GM12873 (cell line): ENCODE measurements at regions not wholly inside any gene's neighbourhood (a gene's known extent, or its start where the extent isn't known, plus 50 kb on each side); places are given as distances from the start of the nearest gene placed in this dataset.

ENCODE experiments used
- CTCF ChIP-seq: IDR thresholded peaks from 2 replicates; pipeline ENCODE4 v1.5.1; 2012; ENCODE audit warnings: low read depth, mild to moderate bottlenecking, moderate library complexity, low read length, control low read depth; ENCODE audit not compliant: insufficient read depth; ENCODE audit errors: missing control alignments

GRCh38 chr11:80525663-80526405 lies 1085.0 kb upstream of the TENM4 start:
- no peak for TF ChIP-seq CTCF

DNA sequence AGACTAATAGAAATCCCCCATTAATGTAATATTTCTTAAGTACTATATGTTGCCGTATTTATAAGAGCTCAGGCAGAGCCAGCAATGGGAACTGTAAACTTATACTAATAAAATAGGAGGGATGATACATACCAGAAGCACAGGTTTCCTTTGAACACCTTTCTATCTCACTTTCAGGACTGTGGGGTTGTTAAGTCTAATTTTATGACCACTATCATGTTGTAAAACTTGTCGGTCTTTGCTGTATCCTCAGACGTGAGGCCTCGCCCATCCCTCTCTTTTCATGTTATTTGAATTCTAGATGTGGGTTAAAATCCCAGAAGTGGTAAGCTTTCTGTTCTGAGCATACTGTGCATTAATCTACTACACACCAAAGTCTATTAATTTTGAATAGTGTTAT lies 1083.5 kb upstream of the TENM4 start:
- no peak for TF ChIP-seq CTCF

GRCh38 chr11:80523057-80523456 lies 1082.2 kb upstream of the TENM4 start:
- TF ChIP-seq CTCF: no peak

- no peak for TF ChIP-seq CTCF
These were observed 1080.8 kb upstream of the TENM4 start for GRCh38 chr11:80521592-80521991.

- no peak for TF ChIP-seq CTCF
These were observed 1079.7 kb upstream of the TENM4 start for GRCh38 chr11:80520507-80520887.

GRCh38 chr11:80519596-80520506 lies 1079.0 kb upstream of the TENM4 start:
- no peak for TF ChIP-seq CTCF

DNA sequence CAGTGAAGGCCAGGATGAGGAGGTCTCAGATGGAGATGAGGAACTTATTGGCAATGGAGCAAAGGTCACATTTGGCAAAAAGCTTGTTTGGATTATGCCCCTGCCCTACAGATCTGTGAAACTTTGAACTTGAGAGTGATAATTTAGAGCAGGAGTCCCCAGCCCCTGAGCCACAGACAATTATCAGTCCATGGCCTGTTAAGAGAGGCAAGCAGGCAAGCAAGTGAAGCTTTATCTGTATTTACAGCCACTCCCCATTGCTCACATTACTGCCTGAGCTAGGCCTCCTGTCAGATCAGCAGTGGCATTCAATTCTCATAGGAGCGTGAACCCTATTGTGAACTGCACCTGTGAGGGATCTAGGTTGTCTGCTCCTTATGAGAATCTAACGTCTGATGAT lies 1076.9 kb upstream of the TENM4 start:
- no peak for TF ChIP-seq CTCF
